Astrocyte (in vitro differentiated cells and primary cell): ENCODE measurements at regions not wholly inside any gene's neighbourhood (a gene's known extent, or its start where the extent isn't known, plus 50 kb on each side); places are given as distances from the start of the nearest gene placed in this dataset.
A peak's percentile ranks its signal among the peaks of the same experiment; 100 is the strongest.

Source experiments
- DNase-seq: peaks from one replicate; pipeline ENCODE4 v3.0.0-alpha.2; 2010; ENCODE audit warnings: low read depth
- FAIRE-seq: peaks from 2 replicates; lab custom pipeline; 2011; peaks lifted over from hg19 to GRCh38; lab: Jason Lieb, UNC
- H2AFZ ChIP-seq: 2 replicates; pipeline ENCODE4 v1.6.0; 2012; ENCODE audit warnings: low read depth, low read length, inconsistent platforms
- H3K27ac ChIP-seq: 2 replicates; pipeline ENCODE4 v1.5.1; 2011; ENCODE audit warnings: low read depth, low read length, inconsistent platforms
- H3K27me3 ChIP-seq: 2 replicates; pipeline ENCODE4 v1.6.0; 2011; ENCODE audit warnings: low read length, inconsistent platforms; ENCODE audit not compliant: insufficient read depth
- H3K36me3 ChIP-seq: 2 replicates; pipeline ENCODE4 v1.5.1; 2011; ENCODE audit warnings: low read length, inconsistent platforms; ENCODE audit not compliant: insufficient read depth
- H3K4me1 ChIP-seq: 2 replicates; pipeline ENCODE4 v1.5.1; 2011; ENCODE audit warnings: low read length, inconsistent platforms; ENCODE audit not compliant: insufficient read depth
- H3K4me2 ChIP-seq: 2 replicates; pipeline ENCODE4 v1.6.0; 2012; ENCODE audit warnings: low read length, inconsistent platforms
- H3K4me3 ChIP-seq: 2 replicates; pipeline ENCODE4 v1.5.1; 2011; ENCODE audit warnings: low read depth, mild to moderate bottlenecking, low read length, inconsistent platforms; ENCODE audit not compliant: insufficient read depth
- H3K79me2 ChIP-seq: 2 replicates; pipeline ENCODE4 v1.6.0; 2012; ENCODE audit warnings: mild to moderate bottlenecking, low read length, inconsistent platforms; ENCODE audit not compliant: insufficient read depth
- H3K9ac ChIP-seq: 2 replicates; pipeline ENCODE4 v1.6.0; 2012; ENCODE audit warnings: mild to moderate bottlenecking, low read length, inconsistent platforms
- H3K9me3 ChIP-seq: 2 replicates; pipeline ENCODE4 v1.5.1; 2012; ENCODE audit warnings: low read depth, mild to moderate bottlenecking, low read length, inconsistent platforms; ENCODE audit not compliant: insufficient read depth
- H4K20me1 ChIP-seq: 2 replicates; pipeline ENCODE4 v1.6.0; 2012; ENCODE audit warnings: low read length, inconsistent platforms; ENCODE audit not compliant: insufficient read depth
- H3K27ac Mint-ChIP-seq: one replicate; pipeline ENCODE4 v1.8.0; 2021; ENCODE audit warnings: mild to moderate bottlenecking, mixed read lengths; ENCODE audit not compliant: unreplicated experiment
- H3K27me3 Mint-ChIP-seq: one replicate; pipeline ENCODE4 v1.8.0; 2021; ENCODE audit warnings: low read depth, mixed read lengths; ENCODE audit not compliant: unreplicated experiment
- H3K36me3 Mint-ChIP-seq: one replicate; pipeline ENCODE4 v1.8.0; 2021; ENCODE audit warnings: low read depth, mixed read lengths; ENCODE audit not compliant: unreplicated experiment
- H3K4me1 Mint-ChIP-seq: one replicate; pipeline ENCODE4 v1.8.0; 2021; ENCODE audit warnings: low read depth, mixed read lengths; ENCODE audit not compliant: unreplicated experiment
- H3K4me3 Mint-ChIP-seq: one replicate; pipeline ENCODE4 v1.8.0; 2021; ENCODE audit warnings: mild to moderate bottlenecking, moderate library complexity, mixed read lengths; ENCODE audit not compliant: unreplicated experiment
- H3K9me3 Mint-ChIP-seq: one replicate; pipeline ENCODE4 v1.8.0; 2021; ENCODE audit warnings: mild to moderate bottlenecking, mixed read lengths; ENCODE audit not compliant: unreplicated experiment
- CTCF ChIP-seq: IDR thresholded peaks from 2 replicates; pipeline ENCODE4 v1.5.1; 2011; ENCODE audit warnings: low read depth, mild to moderate bottlenecking, inconsistent platforms, low read length, moderate library complexity; ENCODE audit not compliant: insufficient read depth
- EZH2 ChIP-seq: IDR thresholded peaks from 2 replicates; pipeline ENCODE4 v1.6.1; 2012; ENCODE audit warnings: mild to moderate bottlenecking, low read length, inconsistent platforms; ENCODE audit not compliant: insufficient read depth

GRCh38 chr4:14513471-14513870 is 488.8 kb upstream of the CPEB2 start:
- DNase-seq (peak; percentile 6), FAIRE-seq (no peak)
- H3K79me2 ChIP-seq, result no peaks in the 10 kb centered on the region
- no peak overlapping the region for H3K27ac Mint-ChIP-seq
- no peak overlapping the region for H3K4me3 Mint-ChIP-seq
- H3K9ac ChIP-seq, result no peak overlapping the region
- no peaks in the 10 kb centered on the region for H3K4me1 ChIP-seq
- H3K9me3 Mint-ChIP-seq, result no peaks in the 10 kb centered on the region
- no peak overlapping the region for H3K4me3 ChIP-seq
- no peaks in the 10 kb centered on the region for H3K27me3 ChIP-seq
- H3K9me3 ChIP-seq, result no peaks in the 10 kb centered on the region
- TF ChIP-seq EZH2 (no peak), CTCF (no peak)
- H3K4me1 Mint-ChIP-seq, result no peaks in the 10 kb centered on the region
- no peaks in the 10 kb centered on the region for H3K36me3 Mint-ChIP-seq
- H3K27me3 Mint-ChIP-seq, result no peaks in the 10 kb centered on the region
- no peak overlapping the region for H3K4me2 ChIP-seq
- H4K20me1 ChIP-seq, result no peaks in the 10 kb centered on the region
- H2AFZ ChIP-seq, result no peak overlapping the region
- H3K36me3 ChIP-seq, result no peaks in the 10 kb centered on the region
- H3K27ac ChIP-seq, result no peak overlapping the region

GRCh38 chr4:14515556-14515955 is 486.7 kb upstream of the CPEB2 start:
- no peaks in the 10 kb centered on the region for H3K27me3 ChIP-seq
- H3K27ac Mint-ChIP-seq, result no peak overlapping the region
- no peak overlapping the region for H2AFZ ChIP-seq
- no peak for TF ChIP-seq EZH2
- TF ChIP-seq CTCF, result no peak
- no peaks in the 10 kb centered on the region for H3K79me2 ChIP-seq
- no peaks in the 10 kb centered on the region for H3K36me3 ChIP-seq
- no peaks in the 10 kb centered on the region for H3K4me1 ChIP-seq
- no peaks in the 10 kb centered on the region for H3K27me3 Mint-ChIP-seq
- no peaks in the 10 kb centered on the region for H3K36me3 Mint-ChIP-seq
- H3K4me2 ChIP-seq, result no peak overlapping the region
- no peak overlapping the region for H3K4me3 Mint-ChIP-seq
- H3K4me1 Mint-ChIP-seq, result peaks cover 8% of the 10 kb centered on the region
- no peaks in the 10 kb centered on the region for H3K9me3 ChIP-seq
- H3K9ac ChIP-seq, result no peak overlapping the region
- no peak overlapping the region for H3K27ac ChIP-seq
- no peak overlapping the region for H3K4me3 ChIP-seq
- DNase-seq, result no peak
- H3K9me3 Mint-ChIP-seq, result no peaks in the 10 kb centered on the region
- no peak for FAIRE-seq
- H4K20me1 ChIP-seq, result no peaks in the 10 kb centered on the region

- Mint-ChIP-seq H3K27me3 (no peaks in the 10 kb centered on the region), H3K4me1 (peaks cover 13% of the 10 kb centered on the region), H3K4me3 (no peak overlapping the region), H3K9me3 (no peaks in the 10 kb centered on the region), H3K36me3 (no peaks in the 10 kb centered on the region), H3K27ac (no peak overlapping the region)
- Histone ChIP-seq H3K4me2 (no peak overlapping the region), H3K79me2 (no peaks in the 10 kb centered on the region), H3K9me3 (no peaks in the 10 kb centered on the region), H3K4me1 (no peaks in the 10 kb centered on the region), H3K4me3 (no peak overlapping the region), H3K27ac (no peak overlapping the region), H3K9ac (no peak overlapping the region), H4K20me1 (no peaks in the 10 kb centered on the region), H2AFZ (no peak overlapping the region), H3K27me3 (no peaks in the 10 kb centered on the region), H3K36me3 (no peaks in the 10 kb centered on the region)
- no peak for FAIRE-seq
- TF ChIP-seq CTCF, result no peak
- no peak for TF ChIP-seq EZH2
- no peak for DNase-seq
Measured at GRCh38 chr4:14518136-14518535, 484.1 kb upstream of the CPEB2 start.
